Fibroblast of skin of back (primary cell): ENCODE measurements at regions not wholly inside any gene's neighbourhood (a gene's known extent, or its start where the extent isn't known, plus 50 kb on each side); places are given as distances from the start of the nearest gene placed in this dataset.
"Not testable (repeated sequence)": the region's sequence is repeated elsewhere in the genome, so short reads cannot be mapped to it uniquely, and the experiment has no call there.

Experiments
- DNase-seq: peaks from one replicate; pipeline ENCODE4 v3.0.0-alpha.2; 2013

- no peak for DNase-seq
These were observed 226.0 kb upstream of the PTGER4 start for GRCh38 chr5:40453689-40454088.

GRCh38 chr5:40452874-40453624 lies 226.7 kb upstream of the PTGER4 start:
- DNase-seq: no peak

- DNase-seq: peak; percentile 58
These were observed 232.3 kb upstream of the PTGER4 start for GRCh38 chr5:40447438-40447837.

- DNase-seq: peak; percentile 87
These were observed 232.8 kb upstream of the PTGER4 start for GRCh38 chr5:40446910-40447309.

- peak; percentile 60 for DNase-seq
These were observed 237.4 kb upstream of the PTGER4 start for GRCh38 chr5:40442346-40442745.

- DNase-seq: no peak
These were observed 238.0 kb upstream of the PTGER4 start for GRCh38 chr5:40441733-40442132.

GRCh38 chr5:40440746-40441145 lies 239.0 kb upstream of the PTGER4 start:
- no peak for DNase-seq

GRCh38 chr5:40439103-40439502 lies 240.6 kb upstream of the PTGER4 start:
- not testable (repeated sequence) for DNase-seq

GRCh38 chr5:40438646-40439045 lies 241.1 kb upstream of the PTGER4 start:
- not testable (repeated sequence) for DNase-seq

GRCh38 chr5:40437452-40437861 lies 242.3 kb upstream of the PTGER4 start:
- peak; percentile 67 for DNase-seq

GRCh38 chr5:40436535-40437237 lies 243.0 kb upstream of the PTGER4 start:
- no peak for DNase-seq

GRCh38 chr5:40435706-40436105 lies 244.0 kb upstream of the PTGER4 start:
- not testable (repeated sequence) for DNase-seq

GRCh38 chr5:40432836-40433235 lies 246.9 kb upstream of the PTGER4 start:
- no peak for DNase-seq

- DNase-seq: no peak
These were observed 248.0 kb upstream of the PTGER4 start for GRCh38 chr5:40431734-40432133.

GRCh38 chr5:40430101-40430710 lies 249.5 kb upstream of the PTGER4 start:
- no peak for DNase-seq

GRCh38 chr5:40429258-40430100 lies 250.2 kb upstream of the PTGER4 start:
- DNase-seq: no peak

GRCh38 chr5:40428815-40429214 lies 250.9 kb upstream of the PTGER4 start:
- DNase-seq: no peak

GRCh38 chr5:40428126-40428525 lies 251.6 kb upstream of the PTGER4 start:
- DNase-seq: peak; percentile 85

GRCh38 chr5:40417046-40417810 lies 262.5 kb upstream of the PTGER4 start:
- not testable (repeated sequence) for DNase-seq

- DNase-seq: no peak
These were observed 263.1 kb upstream of the PTGER4 start for GRCh38 chr5:40416588-40416987.

GRCh38 chr5:40416098-40416497 lies 263.6 kb upstream of the PTGER4 start:
- DNase-seq: no peak

- DNase-seq: no peak
These were observed 264.8 kb upstream of the PTGER4 start for GRCh38 chr5:40414922-40415321.
